IMR-90 (cell line): ENCODE measurements at regions not wholly inside any gene's neighbourhood (a gene's known extent, or its start where the extent isn't known, plus 50 kb on each side); places are given as distances from the start of the nearest gene placed in this dataset.

Experiments used
- ATAC-seq: fragments of 200-7000 bp; cut with Tn5 transposase; 2 replicates; pipeline ENCODE4 v1.9.1; 2020; ENCODE audit warnings: low read depth, mild to moderate bottlenecking, moderate library complexity
- BruUV-seq: library from RNA; stranded (reverse); fragments of 400-500 nt; replicated peaks from 2 replicates; lab custom pipeline; 2021; lab: Mats Ljungman, UMichigan
- CTCF ChIA-PET: fragments of 300-600 bp; formaldehyde crosslinking; extraction: SDS; loops from one replicate; lab custom pipeline; 2021; ENCODE audit warnings: antibody characterized with exemption; lab: Yijun Ruan, JAX
- POLR2A ChIA-PET: fragments of 300-600 bp; sonication (Branson Sonifier 250); formaldehyde crosslinking; loops from one replicate; lab custom pipeline; 2022; ENCODE audit warnings: antibody characterized with exemption; ENCODE audit not compliant: unreplicated experiment; lab: Charles Lee
- DNase-seq: peaks from one replicate; pipeline ENCODE4 v3.0.0; 2013
- H2AFZ ChIP-seq: replicated peaks from 2 replicates; pipeline ENCODE3; 2013; ENCODE audit warnings: low read length, mild to moderate bottlenecking; ENCODE audit not compliant: poor library complexity
- H2AK5ac ChIP-seq: 2 replicates; pipeline ENCODE4 v1.6.1; 2013; ENCODE audit warnings: low read depth, low read length, inconsistent platforms
- H2AK9ac ChIP-seq: replicated peaks from 2 replicates; pipeline ENCODE3; 2013; ENCODE audit warnings: mild to moderate bottlenecking, low read depth, low read length, moderate library complexity; ENCODE audit not compliant: poor library complexity
- H2BK120ac ChIP-seq: 2 replicates; pipeline ENCODE4 v1.6.1; 2013; ENCODE audit warnings: low read depth, low read length, inconsistent platforms
- H2BK15ac ChIP-seq: 3 replicates; pipeline ENCODE4 v1.6.1; 2013; ENCODE audit warnings: low read depth, low read length, inconsistent platforms
- H2BK20ac ChIP-seq: 2 replicates; pipeline ENCODE4 v1.6.1; 2013; ENCODE audit warnings: low read depth, mild to moderate bottlenecking, inconsistent platforms, low read length, moderate library complexity
- H2BK5ac ChIP-seq: 2 replicates; pipeline ENCODE4 v1.6.1; 2013; ENCODE audit warnings: mild to moderate bottlenecking, low read depth, low read length, inconsistent platforms; ENCODE audit not compliant: poor library complexity, severe bottlenecking
- H3K14ac ChIP-seq: replicated peaks from 2 replicates; pipeline ENCODE4 v1.6.1; 2013; ENCODE audit warnings: low read depth, low read length, inconsistent platforms
- H3K18ac ChIP-seq: 2 replicates; pipeline ENCODE4 v1.6.1; 2013; ENCODE audit warnings: low read depth, low read length, control low read depth
- H3K23ac ChIP-seq: 2 replicates; pipeline ENCODE4 v1.6.1; 2013; ENCODE audit warnings: low read depth, low read length, inconsistent platforms
- H3K27ac ChIP-seq: 2 replicates; pipeline ENCODE4 v1.5.1; 2013; ENCODE audit warnings: mild to moderate bottlenecking, control low read depth, low read length; ENCODE audit not compliant: insufficient read depth
- H3K27me3 ChIP-seq: 2 replicates; pipeline ENCODE4 v1.6.1; 2013; ENCODE audit warnings: low read length; ENCODE audit not compliant: control insufficient read depth, insufficient read depth
- H3K36me3 ChIP-seq: 2 replicates; pipeline ENCODE4 v1.6.1; 2013; ENCODE audit warnings: low read length, mixed read lengths; ENCODE audit not compliant: control insufficient read depth, insufficient read depth
- H3K4ac ChIP-seq: 2 replicates; pipeline ENCODE4 v1.6.1; 2013; ENCODE audit warnings: low read depth, low read length, inconsistent platforms
- H3K4me1 ChIP-seq: 2 replicates; pipeline ENCODE4 v1.6.1; 2013; ENCODE audit warnings: low read length, mixed read lengths; ENCODE audit not compliant: control insufficient read depth, insufficient read depth
- H3K4me2 ChIP-seq: 2 replicates; pipeline ENCODE4 v1.6.1; 2013; ENCODE audit warnings: low read depth, mild to moderate bottlenecking, control low read depth, low read length, moderate library complexity
- H3K4me3 ChIP-seq: 2 replicates; pipeline ENCODE4 v1.5.1; 2013; ENCODE audit warnings: low read depth, mild to moderate bottlenecking, control low read depth, low read length, moderate library complexity; ENCODE audit not compliant: insufficient read depth
- H3K56ac ChIP-seq: 2 replicates; pipeline ENCODE4 v1.6.1; 2013; ENCODE audit warnings: low read length, inconsistent platforms; ENCODE audit not compliant: insufficient read depth; ENCODE audit errors: extremely low read depth
- H3K79me1 ChIP-seq, 2 experiments: 2 replicates each; pipeline ENCODE4 v1.6.1; 2013; ENCODE audit warnings: low read length in 2 of 2, inconsistent platforms in 1 of 2, low read depth in 1 of 2
- H3K9ac ChIP-seq: 2 replicates; pipeline ENCODE4 v1.6.1; 2013; ENCODE audit warnings: low read depth, low read length, control low read depth
- H3K9me1 ChIP-seq: 2 replicates; pipeline ENCODE4 v1.6.1; 2013; ENCODE audit warnings: low read length, inconsistent platforms; ENCODE audit not compliant: insufficient read depth
- H3K9me3 ChIP-seq: 2 replicates; pipeline ENCODE4 v1.6.1; 2013; ENCODE audit warnings: low read length; ENCODE audit not compliant: control insufficient read depth, insufficient read depth
- H4K20me1 ChIP-seq: 2 replicates; pipeline ENCODE4 v1.6.1; 2013; ENCODE audit warnings: low read length, inconsistent platforms; ENCODE audit not compliant: insufficient read depth
- H4K5ac ChIP-seq: 2 replicates; pipeline ENCODE4 v1.6.1; 2013; ENCODE audit warnings: mild to moderate bottlenecking, low read depth, low read length, control low read depth
- H4K8ac ChIP-seq, 2 experiments: 2 replicates each; pipeline ENCODE4 v1.6.1; 2013; ENCODE audit warnings: low read depth in 2 of 2, low read length in 2 of 2, control low read depth in 1 of 2, inconsistent platforms in 1 of 2
- H4K91ac ChIP-seq: 2 replicates; pipeline ENCODE4 v1.6.1; 2013; ENCODE audit warnings: low read depth, low read length, inconsistent platforms; ENCODE audit not compliant: insufficient read depth
- MAZ ChIP-seq: IDR thresholded peaks from 2 replicates; pipeline ENCODE4 v1.6.1; 2012; ENCODE audit warnings: low read depth, mild to moderate bottlenecking, low read length, improper control_type of control experiment, moderate library complexity, borderline replicate concordance
- NFE2L2 ChIP-seq: fragments of 150-350 bp; IDR thresholded peaks from 2 replicates; pipeline ENCODE4 v1.6.1; 2016; ENCODE audit warnings: low read depth, mild to moderate bottlenecking, low read length
- POLR2A ChIP-seq: IDR thresholded peaks from 2 replicates; pipeline ENCODE4 v1.6.1; 2012; ENCODE audit warnings: mild to moderate bottlenecking, low read depth, low read length
- RAD21 ChIP-seq: IDR thresholded peaks from 2 replicates; pipeline ENCODE4 v1.6.1; 2012; ENCODE audit warnings: low read length, improper control_type of control experiment
- RCOR1 ChIP-seq: IDR thresholded peaks from 2 replicates; pipeline ENCODE4 v1.6.1; 2012; ENCODE audit warnings: mild to moderate bottlenecking, low read length, improper control_type of control experiment; ENCODE audit not compliant: insufficient replicate concordance
- RFX5 ChIP-seq: IDR thresholded peaks from 2 replicates; pipeline ENCODE4 v1.8.0; 2012; ENCODE audit warnings: low read depth, mild to moderate bottlenecking, low read length, moderate library complexity
- dilution Hi-C: fragments of 300-500 bp; cut with HindIII; formaldehyde crosslinking; loops from one replicate; pipeline ENCODE4 v1.14.3; 2018; ENCODE audit warnings: low sequenced_read_pairs; ENCODE audit not compliant: unreplicated experiment
- in situ Hi-C: fragments of 300-500 bp; cut with MboI; formaldehyde crosslinking; loops from 3 replicates; pipeline ENCODE4 v1.14.3; 2019; ENCODE audit warnings: low sequenced_read_pairs, inconsistent platforms, mixed read lengths
- intact Hi-C: fragments of 100-400 bp; cut with micrococcal nuclease; formaldehyde crosslinking; loops from 2 replicates; pipeline ENCODE4 v1.10.0; 2022

- no peak overlapping the region for H2BK5ac ChIP-seq
- POLR2A ChIA-PET = no interaction called here
- H3K23ac ChIP-seq = no peak overlapping the region
- H2AFZ ChIP-seq = no peak overlapping the region
- ATAC-seq (no peak), DNase-seq (peak; percentile 28)
- H3K9ac ChIP-seq = no peak overlapping the region
- no peak overlapping the region for H3K14ac ChIP-seq
- no peak overlapping the region for H2BK20ac ChIP-seq
- no peak overlapping the region for H3K18ac ChIP-seq
- H2BK15ac ChIP-seq = no peak overlapping the region
- H3K4me3 ChIP-seq = no peak overlapping the region
- H4K8ac ChIP-seq = no peak overlapping the region
- H4K91ac ChIP-seq = no peak overlapping the region
- H3K4ac ChIP-seq = no peak overlapping the region
- no peaks in the 10 kb centered on the region for H3K4me1 ChIP-seq
- H3K27me3 ChIP-seq = no peaks in the 10 kb centered on the region
- dilution Hi-C loops (no loop called here), in situ Hi-C loops (no loop called here), intact Hi-C loops (no loop called here)
- no peaks in the 10 kb centered on the region for H4K20me1 ChIP-seq
- H3K9me3 ChIP-seq = no peaks in the 10 kb centered on the region
- no peaks in the 10 kb centered on the region for H3K36me3 ChIP-seq
- no peak overlapping the region for H3K56ac ChIP-seq
- no peak overlapping the region for H2AK9ac ChIP-seq
- H2AK5ac ChIP-seq = no peak overlapping the region
- TF ChIP-seq NFE2L2 = no peak
- TF ChIP-seq RCOR1 = no peak
- no peak for TF ChIP-seq RFX5
- no peak for TF ChIP-seq MAZ
- TF ChIP-seq RAD21 = no peak
- TF ChIP-seq POLR2A = no peak
- H3K27ac ChIP-seq = no peak overlapping the region
- CTCF ChIA-PET = no interaction called here
- H3K9me1 ChIP-seq = no peaks in the 10 kb centered on the region
- H3K79me1 ChIP-seq = no peaks in the 10 kb centered on the region
- BruUV-seq = no TSS peak
- no peak overlapping the region for H3K4me2 ChIP-seq
- no peak overlapping the region for H2BK120ac ChIP-seq
- no peak overlapping the region for H4K5ac ChIP-seq
Measured at GRCh38 chr1:69513601-69514000, 54.1 kb upstream of the LRRC7 start.
